Uterus (tissue), 3 donors: ENCODE measurements at regions not wholly inside any gene's neighbourhood (a gene's known extent, or its start where the extent isn't known, plus 50 kb on each side); places are given as distances from the start of the nearest gene placed in this dataset.

ENCODE experiments used
- DNase-seq, 2 donors: peaks; one replicate each; pipeline ENCODE4 v3.0.0-alpha.2; 2019 to 2020
- H3K27ac ChIP-seq, 2 donors: fragments of 200-600 bp; sonication (generic); 1 replicate in 1 of 2; 2 replicates in 1 of 2; pipeline ENCODE4 v1.5.1; 2016 to 2018
- H3K27me3 ChIP-seq, 2 donors: fragments of 200-600 bp; sonication (generic); one replicate each; pipeline ENCODE4 v1.5.1; 2018 to 2019; ENCODE audit warnings: control low read depth in 1 of 2
- H3K36me3 ChIP-seq, 2 donors: fragments of 200-600 bp; sonication (generic); one replicate each; pipeline ENCODE4 v1.5.1; 2019; ENCODE audit warnings: control low read depth in 1 of 2
- H3K4me1 ChIP-seq, 2 donors: fragments of 200-600 bp; sonication (generic); one replicate each; pipeline ENCODE4 v1.5.1; 2018 to 2019; ENCODE audit warnings: control low read depth in 1 of 2
- H3K4me3 ChIP-seq, 2 donors: fragments of 200-600 bp; sonication (generic); 1 replicate in 1 of 2; 2 replicates in 1 of 2; pipeline ENCODE4 v1.5.1; 2018 to 2019; ENCODE audit warnings: mild to moderate bottlenecking in 1 of 2
- H3K9me3 ChIP-seq, 2 donors: fragments of 200-600 bp; sonication (generic); one replicate each; pipeline ENCODE4 v1.5.1; 2019; ENCODE audit warnings: control low read depth in 1 of 2
- POLR2A ChIP-seq, 2 donors: fragments of 450-650 bp; IDR thresholded peaks; one replicate each; pipeline ENCODE4 v1.6.1; 2016; ENCODE audit warnings: antibody characterized with exemption in 2 of 2, mild to moderate bottlenecking in 1 of 2, moderate library complexity in 1 of 2
- intact Hi-C: fragments of 100-400 bp; cut with DNase I; formaldehyde crosslinking; loops from one replicate; pipeline ENCODE4 v1.15.1; 2023; ENCODE audit warnings: low total_unique reads
- TF ChIP-seq, protein P1 (sequence below), 4 experiments: fragments of 200-600 bp in 2 of 4; fragments of 450-650 bp in 2 of 4; sonication (generic) in 2 of 4; IDR thresholded peaks; one replicate each; pipeline ENCODE4 v1.5.1; 2016 to 2019; ENCODE audit warnings: antibody characterized with exemption in 4 of 4, mild to moderate bottlenecking in 2 of 4, moderate library complexity in 1 of 4
- donor health status: DM: yes; HTN: yes; CAD: no.

DNA sequence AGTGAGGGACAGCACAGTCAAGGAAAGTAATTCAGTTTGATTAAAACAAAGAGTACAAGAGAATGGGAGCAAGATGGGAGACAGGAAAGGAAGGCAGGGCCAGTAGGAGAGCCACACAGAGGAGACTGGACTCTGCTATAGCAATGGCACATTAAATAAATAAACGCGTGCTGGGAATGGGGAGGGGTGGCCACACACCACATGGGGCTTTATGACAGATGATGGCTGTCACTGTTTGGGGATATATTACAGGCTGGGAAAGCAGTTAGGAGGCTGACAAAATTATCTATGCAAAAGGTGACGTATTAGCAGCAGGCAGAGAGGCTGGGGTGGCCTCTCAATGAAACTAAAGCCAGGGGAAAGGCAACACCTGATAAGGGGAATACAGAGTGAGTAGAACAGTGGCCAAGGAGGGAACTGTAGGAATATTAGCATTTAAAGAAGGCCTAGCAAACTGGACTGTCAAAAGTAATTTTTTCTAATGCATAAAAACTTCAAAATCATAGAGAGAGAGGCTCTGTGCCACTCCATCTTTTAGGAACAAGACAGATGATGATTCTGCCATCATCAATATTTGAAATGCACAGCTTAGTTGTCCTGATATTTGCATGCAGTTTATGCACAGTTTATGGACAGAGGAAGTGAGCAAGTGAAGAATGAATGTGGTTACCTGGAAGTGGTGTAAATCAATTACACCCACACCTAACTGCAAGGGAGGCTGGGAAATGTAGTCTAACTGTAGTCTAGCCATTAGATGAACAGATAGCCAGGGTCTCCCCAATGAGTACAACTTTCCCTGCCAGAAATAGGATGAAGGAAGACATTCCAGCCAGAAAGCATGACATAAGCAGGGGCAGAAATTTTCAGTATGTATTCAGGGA, 346.5 kb downstream of the FOXO1 start:
- H3K36me3 ChIP-seq: no peaks in the 10 kb centered on the region
- no peaks in the 10 kb centered on the region for H3K27me3 ChIP-seq
- intact Hi-C loops: no loop called here
- H3K9me3 ChIP-seq: peaks cover 0 to 11% of the 10 kb centered on the region in 2 donors
- H3K4me3 ChIP-seq: no peak overlapping the region
- no peaks in the 10 kb centered on the region for H3K4me1 ChIP-seq
- TF ChIP-seq, protein P1, sequence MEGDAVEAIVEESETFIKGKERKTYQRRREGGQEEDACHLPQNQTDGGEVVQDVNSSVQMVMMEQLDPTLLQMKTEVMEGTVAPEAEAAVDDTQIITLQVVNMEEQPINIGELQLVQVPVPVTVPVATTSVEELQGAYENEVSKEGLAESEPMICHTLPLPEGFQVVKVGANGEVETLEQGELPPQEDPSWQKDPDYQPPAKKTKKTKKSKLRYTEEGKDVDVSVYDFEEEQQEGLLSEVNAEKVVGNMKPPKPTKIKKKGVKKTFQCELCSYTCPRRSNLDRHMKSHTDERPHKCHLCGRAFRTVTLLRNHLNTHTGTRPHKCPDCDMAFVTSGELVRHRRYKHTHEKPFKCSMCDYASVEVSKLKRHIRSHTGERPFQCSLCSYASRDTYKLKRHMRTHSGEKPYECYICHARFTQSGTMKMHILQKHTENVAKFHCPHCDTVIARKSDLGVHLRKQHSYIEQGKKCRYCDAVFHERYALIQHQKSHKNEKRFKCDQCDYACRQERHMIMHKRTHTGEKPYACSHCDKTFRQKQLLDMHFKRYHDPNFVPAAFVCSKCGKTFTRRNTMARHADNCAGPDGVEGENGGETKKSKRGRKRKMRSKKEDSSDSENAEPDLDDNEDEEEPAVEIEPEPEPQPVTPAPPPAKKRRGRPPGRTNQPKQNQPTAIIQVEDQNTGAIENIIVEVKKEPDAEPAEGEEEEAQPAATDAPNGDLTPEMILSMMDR (IDR thresholded peaks at IDR 0.05): no peak
- TF ChIP-seq POLR2A (IDR thresholded peaks at IDR 0.05): no peak
- no peak for DNase-seq
- H3K27ac ChIP-seq: no peak overlapping the region

- no peaks in the 10 kb centered on the region for H3K27me3 ChIP-seq
- H3K27ac ChIP-seq: no peak overlapping the region
- H3K36me3 ChIP-seq: no peaks in the 10 kb centered on the region
- H3K4me1 ChIP-seq: no peaks in the 10 kb centered on the region
- no peak overlapping the region for H3K4me3 ChIP-seq
- DNase-seq: no peak
- intact Hi-C loops: no loop called here
- TF ChIP-seq, protein P1 (IDR thresholded peaks at IDR 0.05): no peak
- TF ChIP-seq POLR2A (IDR thresholded peaks at IDR 0.05): no peak
- H3K9me3 ChIP-seq: peaks cover 0 to 10% of the 10 kb centered on the region in 2 donors
Measured at GRCh38 chr13:40328091-40328490, 338.4 kb downstream of the FOXO1 start.

DNA sequence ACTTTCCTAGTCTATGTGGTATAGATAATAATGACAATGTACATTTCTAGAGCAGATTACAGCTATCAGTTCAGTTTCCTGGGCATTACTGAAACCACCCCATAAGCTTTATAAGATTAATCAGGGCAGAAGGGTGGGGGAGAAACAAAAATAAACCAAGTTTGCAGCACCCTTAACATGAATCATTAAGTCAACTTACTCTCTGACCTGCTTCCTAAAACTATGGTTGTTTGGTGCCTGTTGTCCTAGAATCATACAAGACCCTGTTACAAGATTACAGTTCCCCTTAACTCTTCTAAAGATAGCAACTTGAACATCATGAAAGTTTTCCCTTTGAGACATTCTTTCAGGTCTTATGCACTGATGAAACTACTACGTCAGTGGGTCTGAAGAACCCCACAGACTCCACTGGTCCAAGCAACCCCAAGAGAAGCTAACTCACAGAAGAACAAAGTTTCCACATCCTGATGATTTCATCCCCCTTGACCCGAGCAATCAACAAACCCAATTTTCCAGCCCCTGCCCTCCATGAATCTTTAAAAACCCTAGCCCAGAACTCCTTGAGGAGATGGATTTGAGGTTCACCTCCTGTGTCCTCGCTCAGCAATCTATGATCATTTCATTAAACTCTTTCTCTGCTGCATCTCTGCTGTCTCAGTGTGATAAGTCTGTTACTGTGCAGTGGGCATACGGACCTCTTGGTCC, 336.5 kb downstream of the FOXO1 start:
- Histone ChIP-seq H3K27me3 (no peaks in the 10 kb centered on the region), H3K4me3 (no peak overlapping the region), H3K9me3 (no peaks in the 10 kb centered on the region), H3K27ac (no peak overlapping the region), H3K36me3 (no peaks in the 10 kb centered on the region), H3K4me1 (no peaks in the 10 kb centered on the region)
- intact Hi-C loops: no loop called here
- no peak for DNase-seq
- TF ChIP-seq, protein P1 (IDR thresholded peaks at IDR 0.05): no peak
- no peak for TF ChIP-seq POLR2A (IDR thresholded peaks at IDR 0.05)

DNA sequence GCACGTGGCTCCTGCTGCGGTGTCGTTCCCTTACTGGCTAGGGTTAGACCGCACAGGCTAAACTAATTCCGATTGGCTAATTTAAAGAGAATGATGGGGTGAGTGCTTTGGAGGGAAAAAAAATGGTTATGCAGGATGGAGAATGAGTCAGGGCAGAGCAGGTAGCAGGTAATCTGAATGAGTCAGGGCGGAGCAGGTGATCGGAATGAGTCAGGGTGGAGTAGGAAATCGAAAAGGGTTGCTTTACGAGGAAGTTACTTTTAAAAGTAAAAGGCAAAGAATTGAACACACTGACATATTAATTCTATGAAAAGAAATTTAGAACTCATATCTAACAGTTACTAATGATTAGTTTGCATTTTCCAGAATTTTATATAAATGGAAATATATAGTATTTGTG, 335.5 kb downstream of the FOXO1 start:
- no peak for TF ChIP-seq POLR2A (IDR thresholded peaks at IDR 0.05)
- TF ChIP-seq, protein P1 (IDR thresholded peaks at IDR 0.05): no peak
- H3K36me3 ChIP-seq: no peaks in the 10 kb centered on the region
- DNase-seq: no peak
- no peaks in the 10 kb centered on the region for H3K9me3 ChIP-seq
- no peak overlapping the region for H3K27ac ChIP-seq
- no peaks in the 10 kb centered on the region for H3K27me3 ChIP-seq
- no peaks in the 10 kb centered on the region for H3K4me1 ChIP-seq
- H3K4me3 ChIP-seq: no peak overlapping the region
- intact Hi-C loops: no loop called here

- DNase-seq: no peak
- intact Hi-C loops: no loop called here
- no peaks in the 10 kb centered on the region for H3K9me3 ChIP-seq
- no peaks in the 10 kb centered on the region for H3K27me3 ChIP-seq
- H3K4me1 ChIP-seq: no peaks in the 10 kb centered on the region
- TF ChIP-seq, protein P1 (IDR thresholded peaks at IDR 0.05): no peak
- TF ChIP-seq POLR2A (IDR thresholded peaks at IDR 0.05): no peak
- no peak overlapping the region for H3K27ac ChIP-seq
- H3K36me3 ChIP-seq: no peaks in the 10 kb centered on the region
- no peak overlapping the region for H3K4me3 ChIP-seq
Measured at GRCh38 chr13:40331802-40332201, 334.6 kb downstream of the FOXO1 start.
